NK-92 treated with Interleukin-12 subunit alpha and Interleukin-12 subunit beta, amount 100 ng/mL, for 24 hours (cell line): ENCODE measurements at regions not wholly inside any gene's neighbourhood (a gene's known extent, or its start where the extent isn't known, plus 50 kb on each side); places are given as distances from the start of the nearest gene placed in this dataset.

ENCODE experiments used
- DNase-seq: peaks from one replicate; lab custom pipeline; 2025; lab: John Stamatoyannopoulos, UW

DNA sequence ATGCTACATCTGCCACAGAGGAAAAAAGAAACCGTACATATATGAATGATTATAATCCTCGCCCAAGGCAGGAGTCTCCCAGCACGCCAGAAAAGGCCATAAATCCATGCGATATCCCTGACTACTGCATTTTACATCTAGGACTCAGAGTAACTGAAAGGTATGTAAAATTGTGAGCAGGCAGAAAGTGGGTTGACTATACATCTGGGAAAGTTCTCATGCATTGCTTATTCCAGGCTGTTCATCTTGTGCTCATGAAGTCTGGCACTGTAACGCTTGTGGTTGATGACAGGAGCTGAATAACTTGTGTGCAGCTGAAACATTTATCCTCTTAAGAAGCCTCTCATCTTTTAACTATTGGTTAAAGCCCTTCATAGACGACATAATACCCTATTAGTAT, 193.4 kb upstream of the STEAP4 start:
- DNase-seq = no peak

DNA sequence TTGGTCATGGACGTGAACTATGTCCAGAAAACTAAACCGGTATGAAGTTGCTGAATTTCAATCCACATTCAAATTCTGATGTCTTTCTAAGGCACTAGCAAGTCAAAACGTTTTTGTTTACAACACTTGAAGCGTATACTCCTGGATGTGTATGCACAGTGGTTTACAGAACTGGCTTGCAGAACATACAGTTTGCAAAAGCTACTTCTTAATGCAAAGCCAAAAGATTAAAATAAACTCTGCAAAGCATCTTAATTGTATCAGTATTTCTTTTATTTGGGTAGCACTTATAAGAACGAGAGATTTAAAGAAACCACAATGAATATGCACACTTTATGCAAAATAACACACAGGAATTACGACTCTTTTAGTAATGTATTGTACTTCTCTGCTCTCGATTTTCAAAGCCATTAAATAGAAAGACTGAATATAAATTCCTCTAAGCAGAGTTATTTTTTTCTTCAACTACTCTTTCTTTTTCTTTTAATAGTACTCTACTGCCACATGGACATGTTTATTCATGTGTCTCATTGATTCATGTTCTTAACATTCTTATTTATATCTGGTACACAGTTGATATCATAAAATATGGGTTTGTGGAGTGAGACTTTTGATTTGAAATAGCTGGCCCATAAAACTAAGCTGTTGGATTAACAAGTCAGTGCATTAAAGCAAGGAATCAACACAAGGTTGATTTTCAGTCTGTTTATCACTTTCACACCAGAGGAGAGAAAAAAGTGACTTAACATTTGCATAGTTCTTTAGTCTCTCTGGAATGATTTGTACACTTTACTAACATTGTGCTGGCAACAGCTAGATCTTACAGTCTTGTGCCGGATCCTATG, 189.4 kb upstream of the STEAP4 start:
- DNase-seq = no peak

DNA sequence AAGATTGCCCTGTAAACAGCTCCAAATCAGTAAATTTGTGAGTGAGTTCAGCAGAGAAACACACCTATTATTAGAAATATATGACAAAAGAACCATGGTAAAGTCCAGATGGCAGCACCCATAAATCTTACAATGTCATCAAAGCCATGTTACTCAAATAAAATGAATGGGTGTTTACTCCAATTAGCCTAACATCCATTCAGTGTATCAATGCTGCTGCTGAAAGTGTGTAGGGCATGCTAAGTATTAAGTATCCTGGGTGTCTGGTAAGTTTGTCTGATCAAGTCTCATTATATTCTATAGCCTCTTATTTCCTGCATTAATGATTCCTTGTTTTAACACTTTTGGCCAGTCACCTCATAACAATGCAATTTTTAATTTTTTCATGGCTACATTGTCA, 185.5 kb upstream of the STEAP4 start:
- DNase-seq = no peak

DNA sequence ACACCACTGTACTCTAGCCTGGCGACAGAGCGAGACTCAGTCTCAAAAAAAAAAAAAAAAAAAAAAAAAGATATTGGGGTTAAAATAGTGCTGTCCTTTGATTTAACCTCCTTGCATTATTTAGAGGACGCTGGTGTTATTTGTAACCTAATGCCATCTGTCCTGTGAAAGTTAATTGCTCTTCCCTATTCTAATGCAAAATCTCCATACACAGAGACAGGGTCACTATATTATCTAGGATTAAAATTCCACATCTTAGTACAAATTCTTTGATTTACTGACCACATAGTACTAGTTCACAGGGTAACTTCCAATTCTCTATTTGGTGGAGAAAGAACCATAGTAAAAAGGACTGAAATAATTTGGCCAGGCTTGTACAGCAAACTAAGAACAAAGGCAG, 184.2 kb upstream of the STEAP4 start:
- DNase-seq = no peak

DNA sequence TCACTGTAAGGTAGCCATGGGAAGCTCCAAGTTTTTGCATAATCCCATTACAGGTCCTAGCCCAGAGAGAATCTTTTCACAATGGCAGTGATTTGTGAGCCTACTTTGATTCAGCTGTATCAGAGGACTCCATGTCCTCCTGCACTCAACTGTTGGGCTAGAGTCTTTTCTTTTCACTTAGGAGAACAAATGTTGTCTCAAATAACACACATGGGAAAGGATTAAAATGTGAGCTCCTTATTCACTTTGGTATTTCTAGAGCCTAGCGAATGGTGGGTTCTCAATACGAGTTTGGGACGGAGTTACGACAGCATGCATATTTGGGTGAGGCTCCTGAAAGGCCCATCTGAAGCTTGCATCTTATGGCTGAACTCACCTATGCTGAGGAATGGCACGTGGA, 183.5 kb upstream of the STEAP4 start:
- no peak for DNase-seq

- no peak for DNase-seq
Observed at GRCh38 chr7:88485821-88486220, 179.1 kb upstream of the STEAP4 start.

DNA sequence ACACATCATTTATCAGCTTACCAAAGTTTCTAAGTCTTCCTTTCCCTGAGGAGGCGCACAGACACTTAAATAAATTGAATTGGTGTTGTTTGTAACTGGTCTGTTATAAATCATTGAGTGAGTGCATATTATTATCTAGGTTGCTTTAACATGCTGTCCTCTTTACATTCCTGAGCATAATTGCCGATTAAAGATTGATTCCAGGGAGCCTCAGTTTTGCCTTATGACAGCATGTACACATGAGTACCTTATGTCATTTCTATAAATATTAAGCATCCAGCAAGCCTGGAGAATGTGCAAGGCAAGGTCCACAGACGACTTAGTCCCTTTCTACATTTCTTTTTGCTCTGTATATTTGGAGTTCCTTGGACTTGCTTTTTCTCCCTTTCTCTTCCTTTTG, 177.9 kb upstream of the STEAP4 start:
- DNase-seq = no peak

GRCh38 chr7:88480896-88481295, 174.2 kb upstream of the STEAP4 start:
- DNase-seq = no peak

DNA sequence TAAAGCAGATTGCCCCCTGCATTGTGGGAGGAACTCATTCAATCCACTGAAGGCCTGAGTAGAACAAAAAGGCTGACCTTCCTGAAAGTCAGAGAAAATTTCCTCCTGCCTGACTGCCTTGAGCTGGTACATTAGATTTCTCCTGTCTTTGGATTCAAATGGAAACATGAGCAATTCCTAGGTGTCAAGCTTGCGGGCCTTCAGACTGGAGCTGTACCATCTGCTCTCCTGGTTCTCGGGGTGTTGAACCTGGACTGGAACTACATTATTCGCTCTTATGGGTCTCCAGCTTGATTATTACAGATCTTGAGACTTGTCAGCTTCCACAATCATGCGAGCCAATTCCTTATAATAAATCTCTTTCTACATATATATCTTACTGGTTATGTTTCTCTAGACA, 173.6 kb upstream of the STEAP4 start:
- no peak for DNase-seq

GRCh38 chr7:88477976-88478375, 171.3 kb upstream of the STEAP4 start:
- no peak for DNase-seq

- DNase-seq = no peak
Observed at GRCh38 chr7:88465600-88465999, 158.9 kb upstream of the STEAP4 start.

DNA sequence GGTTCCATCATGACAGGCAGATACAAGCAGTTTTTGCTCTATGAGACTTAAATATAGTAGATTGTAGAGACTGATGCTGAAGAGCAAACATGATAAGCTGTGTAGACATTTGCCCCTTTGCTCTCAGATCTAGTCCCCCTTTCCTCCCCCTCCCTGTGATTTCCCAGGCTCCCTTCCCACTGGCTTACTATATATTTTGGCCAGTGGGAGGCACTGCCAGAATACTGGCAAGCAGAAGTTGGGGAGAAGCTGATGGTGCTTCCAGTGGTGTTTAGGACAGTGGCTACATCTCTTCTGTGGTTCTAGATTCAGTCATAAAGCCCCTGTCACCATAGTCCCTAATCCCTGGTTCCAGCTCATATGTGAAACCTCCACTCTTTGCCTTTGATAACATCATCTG, 156.1 kb upstream of the STEAP4 start:
- DNase-seq = no peak

GRCh38 chr7:88460650-88461049, 154.0 kb upstream of the STEAP4 start:
- DNase-seq = no peak

DNA sequence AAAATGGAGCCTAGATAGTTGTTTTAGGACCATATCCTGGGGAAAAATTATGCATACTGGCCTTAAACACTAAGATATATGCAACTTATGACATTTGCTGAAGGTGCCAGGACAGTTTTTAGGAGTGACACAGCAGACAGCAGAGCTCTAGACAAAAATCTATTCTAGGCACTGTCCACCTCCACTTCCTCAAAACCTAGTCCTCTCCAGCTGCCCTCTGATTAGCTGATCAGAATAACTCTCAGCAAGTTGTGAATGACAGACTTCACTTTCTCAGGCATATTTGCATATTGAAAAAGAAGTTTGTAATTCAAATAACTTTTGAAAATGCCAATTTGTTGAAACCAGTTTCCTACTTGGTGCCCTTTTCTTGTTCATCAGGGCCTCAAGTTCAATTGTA, 152.3 kb upstream of the STEAP4 start:
- DNase-seq = no peak

DNA sequence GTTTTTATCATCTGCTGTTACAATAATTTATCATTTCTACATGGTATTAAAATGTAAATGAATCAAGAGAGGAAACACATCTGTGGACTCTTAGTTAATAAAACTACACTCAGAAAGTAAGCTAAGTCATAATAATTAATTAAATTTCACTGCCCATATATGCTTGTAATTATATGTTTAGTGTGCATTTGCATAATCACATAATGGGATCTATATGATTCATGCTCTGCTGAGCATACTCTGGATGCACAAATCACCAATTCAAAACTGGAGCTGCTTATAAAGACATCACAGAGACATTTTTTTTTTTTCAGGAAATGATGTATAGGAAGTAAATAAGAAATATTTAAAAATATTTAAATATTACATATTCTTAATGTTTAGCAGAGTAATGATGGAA, 151.6 kb upstream of the STEAP4 start:
- DNase-seq = no peak

DNA sequence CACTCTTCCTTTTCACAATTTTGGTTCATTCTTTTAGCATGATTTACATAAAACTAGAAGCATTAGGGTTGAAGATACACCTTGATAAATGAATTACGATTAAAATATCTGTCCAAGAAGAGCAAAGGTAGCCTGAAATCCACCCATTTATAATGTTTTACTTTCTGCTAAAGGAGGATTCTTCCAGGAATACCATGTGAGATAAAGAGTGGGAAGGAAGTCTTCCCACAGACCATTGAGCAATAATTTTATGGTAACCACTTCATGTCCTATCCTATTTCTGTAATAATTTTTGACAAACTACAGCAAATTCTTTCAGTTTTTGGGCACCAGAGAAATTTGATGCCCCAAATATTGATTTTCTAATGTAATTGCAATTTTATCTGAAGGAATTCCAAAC, 150.6 kb upstream of the STEAP4 start:
- no peak for DNase-seq

GRCh38 chr7:88456490-88456889, 149.8 kb upstream of the STEAP4 start:
- no peak for DNase-seq

DNA sequence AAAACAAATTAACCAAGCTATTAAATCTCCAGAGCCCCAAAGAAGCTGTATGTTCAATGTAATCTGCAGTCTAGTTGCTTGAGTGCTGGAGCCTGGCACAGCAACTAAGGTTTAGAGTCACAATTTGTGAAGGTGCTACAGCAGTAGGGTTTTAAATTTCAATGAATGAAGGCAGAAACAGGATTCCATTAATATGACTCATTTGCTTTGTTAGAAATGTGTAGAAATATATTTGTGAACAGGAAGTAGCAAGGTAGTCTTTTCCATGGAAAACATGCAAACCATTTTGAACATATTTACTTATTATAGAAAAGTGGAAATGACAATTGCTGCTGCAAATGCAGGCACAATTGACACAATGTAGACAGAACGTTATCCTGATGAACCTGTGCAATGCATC, 149.0 kb upstream of the STEAP4 start:
- DNase-seq = no peak

GRCh38 chr7:88452646-88453045, 146.0 kb upstream of the STEAP4 start:
- DNase-seq = no peak

GRCh38 chr7:88450874-88451273, 144.2 kb upstream of the STEAP4 start:
- no peak for DNase-seq

DNA sequence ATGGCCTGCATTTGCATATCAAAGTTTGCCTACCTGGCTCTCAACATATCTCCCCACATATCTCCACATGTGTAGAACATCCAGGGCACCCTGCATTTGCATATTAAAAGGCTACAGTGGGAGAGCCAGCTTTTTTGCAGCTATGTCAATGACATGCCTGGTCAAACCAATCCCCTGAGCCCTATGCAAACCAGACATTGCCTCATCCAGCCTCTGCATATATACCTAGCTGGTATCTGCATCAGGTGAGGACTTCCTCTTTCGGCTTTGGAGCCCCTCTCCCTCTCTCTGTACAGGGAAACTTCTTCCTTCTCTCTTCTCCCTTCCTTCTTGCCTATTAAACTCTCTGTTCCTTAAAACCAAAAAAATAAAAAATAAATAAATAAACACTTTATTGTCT, 142.7 kb upstream of the STEAP4 start:
- DNase-seq = no peak

- no peak for DNase-seq
Observed at GRCh38 chr7:88442413-88442812, 135.7 kb upstream of the STEAP4 start.

- no peak for DNase-seq
Observed at GRCh38 chr7:88437132-88437531, 130.4 kb upstream of the STEAP4 start.

DNA sequence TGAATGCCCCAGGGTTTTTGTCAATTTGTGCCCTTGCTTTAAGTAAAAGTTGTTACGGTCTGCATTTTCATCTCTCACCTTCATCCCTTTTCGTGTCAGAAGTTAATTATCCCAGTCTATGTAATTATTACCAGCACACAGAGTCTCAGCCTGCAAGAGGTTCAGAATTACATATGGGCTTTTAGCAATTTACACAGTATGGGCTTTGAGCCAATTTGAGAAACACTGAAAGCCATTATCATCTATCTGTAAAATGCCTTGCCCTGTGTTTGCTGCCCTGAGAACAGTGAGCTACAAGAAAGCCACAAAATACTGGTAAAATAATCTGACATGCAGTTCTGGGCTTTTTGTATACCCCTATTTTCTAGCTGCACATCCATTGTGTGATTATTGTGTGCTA, 125.6 kb upstream of the STEAP4 start:
- no peak for DNase-seq
